Right lobe of liver (tissue), 6 donors: ENCODE measurements at regions not wholly inside any gene's neighbourhood (a gene's known extent, or its start where the extent isn't known, plus 50 kb on each side); places are given as distances from the start of the nearest gene placed in this dataset.

Source experiments
- ATAC-seq, 4 donors: fragments of 200-7000 bp; cut with Tn5 transposase; one replicate each; pipeline ENCODE4 v1.9.1; 2020; ENCODE audit warnings: mild to moderate bottlenecking in 4 of 4, moderate library complexity in 4 of 4
- DNase-seq, 3 donors: peaks; one replicate each; pipeline ENCODE4 v3.0.0-alpha.2; 2020
- H3K27ac ChIP-seq, 3 donors: fragments of 200-600 bp; one replicate each; pipeline ENCODE4 v1.8.0; 2022
- H3K27me3 ChIP-seq, 2 donors: fragments of 200-600 bp; one replicate each; pipeline ENCODE4 v1.8.0; 2022
- H3K36me3 ChIP-seq, 4 donors: fragments of 200-600 bp; sonication (generic) in 1 of 4; one replicate each; pipeline versions ENCODE4 v1.5.1 to v1.8.0; 2017 to 2022; ENCODE audit warnings: control low read depth in 1 of 4
- H3K4me1 ChIP-seq, 4 donors: fragments of 200-600 bp; sonication (generic) in 1 of 4; one replicate each; pipeline versions ENCODE4 v1.5.1 to v1.8.0; 2017 to 2022; ENCODE audit warnings: control low read depth in 1 of 4
- H3K4me3 ChIP-seq, 3 donors: fragments of 200-600 bp; one replicate each; pipeline ENCODE4 v1.8.0; 2022
- H3K9me3 ChIP-seq, 4 donors: fragments of 200-600 bp; sonication (generic) in 1 of 4; one replicate each; pipeline versions ENCODE4 v1.5.1 to v1.8.0; 2017 to 2022; ENCODE audit warnings: control low read depth in 1 of 4
- POLR2A ChIP-seq: fragments of 450-650 bp; IDR thresholded peaks from one replicate; pipeline ENCODE4 v1.6.1; 2017; ENCODE audit warnings: antibody characterized with exemption, mild to moderate bottlenecking
- WGBS: methylation state at CpG from one replicate; pipeline ENCODE4 v1.1.6; 2018; ENCODE audit warnings: low coverage, low lambda C conversion rate; ENCODE audit not compliant: insufficient coverage; ENCODE audit errors: missing lambda C conversion rate; 5-methylcytosine and 5-hydroxymethylcytosine counted together
- intact Hi-C, 2 donors: fragments of 100-400 bp; cut with DNase I; formaldehyde crosslinking; loops; one replicate each; pipeline versions ENCODE4 v1.11.2 to v1.14.1; 2022
- TF ChIP-seq, protein P1 (sequence below), 4 donors: fragments of 200-600 bp in 3 of 4; fragments of 450-650 bp in 1 of 4; IDR thresholded peaks; one replicate each; pipeline versions ENCODE4 v1.5.1 to v1.8.0; 2016 to 2022; ENCODE audit warnings: antibody characterized with exemption in 4 of 4, mild to moderate bottlenecking in 2 of 4
- donor health status: DM: no; HTN: yes; CAD: no.
- donor health status: DM: no; HTN: no; CAD: no.
- donor health status: DM: no; HTN: no; CAD: no.
- donor health status: DM: no; HTN: yes; CAD: no.
- donor health status: DM: no; HTN: yes; CAD: no.

DNA sequence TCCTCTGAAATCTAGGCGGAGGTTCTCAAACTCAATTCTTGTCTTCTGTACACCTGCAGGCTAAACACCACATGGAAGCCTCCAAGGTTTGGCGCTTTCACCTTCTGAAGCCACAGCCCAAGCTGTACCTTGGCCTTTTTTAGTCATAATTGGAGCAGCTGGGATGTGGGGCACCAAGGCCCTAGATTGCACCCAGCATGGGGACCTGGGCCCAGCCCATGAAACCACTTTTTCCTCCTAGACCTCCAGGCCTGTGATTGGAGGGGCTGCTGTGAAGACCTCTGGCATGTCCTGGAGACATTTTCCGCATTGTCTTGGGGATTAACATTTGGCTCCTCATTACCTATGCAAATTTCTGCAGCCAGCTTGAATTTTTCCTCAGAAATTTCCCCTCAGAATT is 181.0 kb downstream of the TYW3 start:
- H3K9me3 ChIP-seq, result no peaks in the 10 kb centered on the region
- ATAC-seq (no peak), DNase-seq (no peak)
- intact Hi-C loops, result no loop called here
- H3K4me3 ChIP-seq, result no peak overlapping the region
- WGBS, result 72% methylated on average over 3 of the region's 3 CpGs
- H3K27ac ChIP-seq, result no peak overlapping the region
- TF ChIP-seq, protein P1, sequence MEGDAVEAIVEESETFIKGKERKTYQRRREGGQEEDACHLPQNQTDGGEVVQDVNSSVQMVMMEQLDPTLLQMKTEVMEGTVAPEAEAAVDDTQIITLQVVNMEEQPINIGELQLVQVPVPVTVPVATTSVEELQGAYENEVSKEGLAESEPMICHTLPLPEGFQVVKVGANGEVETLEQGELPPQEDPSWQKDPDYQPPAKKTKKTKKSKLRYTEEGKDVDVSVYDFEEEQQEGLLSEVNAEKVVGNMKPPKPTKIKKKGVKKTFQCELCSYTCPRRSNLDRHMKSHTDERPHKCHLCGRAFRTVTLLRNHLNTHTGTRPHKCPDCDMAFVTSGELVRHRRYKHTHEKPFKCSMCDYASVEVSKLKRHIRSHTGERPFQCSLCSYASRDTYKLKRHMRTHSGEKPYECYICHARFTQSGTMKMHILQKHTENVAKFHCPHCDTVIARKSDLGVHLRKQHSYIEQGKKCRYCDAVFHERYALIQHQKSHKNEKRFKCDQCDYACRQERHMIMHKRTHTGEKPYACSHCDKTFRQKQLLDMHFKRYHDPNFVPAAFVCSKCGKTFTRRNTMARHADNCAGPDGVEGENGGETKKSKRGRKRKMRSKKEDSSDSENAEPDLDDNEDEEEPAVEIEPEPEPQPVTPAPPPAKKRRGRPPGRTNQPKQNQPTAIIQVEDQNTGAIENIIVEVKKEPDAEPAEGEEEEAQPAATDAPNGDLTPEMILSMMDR (IDR thresholded peaks at IDR 0.05), result no peak
- no peak for TF ChIP-seq POLR2A
- no peaks in the 10 kb centered on the region for H3K36me3 ChIP-seq
- no peaks in the 10 kb centered on the region for H3K4me1 ChIP-seq
- no peaks in the 10 kb centered on the region for H3K27me3 ChIP-seq

- Histone ChIP-seq H3K4me1 (no peaks in the 10 kb centered on the region), H3K9me3 (no peaks in the 10 kb centered on the region), H3K27me3 (no peaks in the 10 kb centered on the region), H3K4me3 (no peak overlapping the region), H3K36me3 (no peaks in the 10 kb centered on the region), H3K27ac (no peak overlapping the region)
- ATAC-seq (peak in 1 of 4 donors; percentile 44), DNase-seq (no peak)
- intact Hi-C loops, result no loop called here
- TF ChIP-seq, protein P1 (IDR thresholded peaks at IDR 0.05), result no peak
- TF ChIP-seq POLR2A, result no peak
- 34% methylated on average over 2 of the region's 2 CpGs for WGBS
Measured at GRCh38 chr1:74933500-74933899, 200.5 kb downstream of the TYW3 start.

- H3K27me3 ChIP-seq, result no peaks in the 10 kb centered on the region
- no peak overlapping the region for H3K27ac ChIP-seq
- no peak overlapping the region for H3K4me3 ChIP-seq
- H3K4me1 ChIP-seq, result no peaks in the 10 kb centered on the region
- no peaks in the 10 kb centered on the region for H3K9me3 ChIP-seq
- ATAC-seq (no peak), DNase-seq (no peak)
- 83% methylated on average over 1 of the region's 1 CpG for WGBS
- TF ChIP-seq, protein P1 (IDR thresholded peaks at IDR 0.05), result no peak
- no peak for TF ChIP-seq POLR2A
- H3K36me3 ChIP-seq, result no peaks in the 10 kb centered on the region
- intact Hi-C loops, result no loop called here
Measured at GRCh38 chr1:74935446-74935845, 198.7 kb upstream of the LHX8 start.

DNA sequence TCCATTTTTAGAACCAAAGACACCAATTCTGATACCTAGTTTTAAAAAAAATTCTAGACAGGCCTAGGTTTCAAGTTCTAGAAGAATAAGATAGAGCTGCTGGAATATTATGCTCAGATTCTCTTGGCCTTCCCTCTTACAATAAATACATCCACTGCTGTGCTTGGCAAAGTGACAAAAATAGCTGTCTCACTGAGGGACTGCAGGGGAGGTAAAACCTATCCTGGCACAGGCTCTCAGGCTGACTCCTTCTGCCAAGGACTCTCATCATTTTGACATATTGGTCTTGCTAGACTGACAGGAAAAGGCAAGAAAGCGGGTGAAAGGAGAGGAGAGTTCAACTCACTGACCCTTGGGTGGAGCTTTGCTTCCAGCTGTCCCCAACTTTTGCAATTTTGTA is 197.0 kb upstream of the LHX8 start:
- DNase-seq (no peak), ATAC-seq (no peak)
- TF ChIP-seq, protein P1 (IDR thresholded peaks at IDR 0.05), result no peak
- no peak for TF ChIP-seq POLR2A
- Histone ChIP-seq H3K4me1 (no peaks in the 10 kb centered on the region), H3K9me3 (no peaks in the 10 kb centered on the region), H3K27me3 (no peaks in the 10 kb centered on the region), H3K36me3 (no peaks in the 10 kb centered on the region), H3K4me3 (no peak overlapping the region), H3K27ac (no peak overlapping the region)
- 22% methylated on average over 1 of the region's 1 CpG for WGBS
- intact Hi-C loops, result no loop called here

DNA sequence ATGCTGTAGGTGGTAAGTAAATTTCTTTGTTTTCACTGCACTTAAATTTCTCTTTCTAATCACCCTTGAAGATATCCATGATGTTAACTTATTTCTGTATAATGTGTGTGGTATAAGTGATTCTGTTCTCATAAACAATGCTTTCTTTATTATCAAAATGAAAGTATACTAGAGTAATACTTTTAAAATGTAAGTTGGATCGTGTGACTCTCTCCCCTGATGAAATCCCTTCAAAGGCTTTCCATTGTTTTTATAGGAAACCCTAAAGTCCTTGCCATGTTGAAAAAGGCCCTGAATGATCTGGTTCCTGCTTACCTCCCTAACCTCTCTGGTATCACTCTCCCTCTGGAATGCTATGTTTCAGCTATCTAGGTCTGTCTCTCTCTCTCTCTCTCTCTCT is 191.1 kb upstream of the LHX8 start:
- H3K9me3 ChIP-seq, result no peaks in the 10 kb centered on the region
- DNase-seq (no peak), ATAC-seq (no peak)
- intact Hi-C loops, result no loop called here
- H3K27ac ChIP-seq, result no peak overlapping the region
- 44% methylated on average over 1 of the region's 1 CpG for WGBS
- TF ChIP-seq, protein P1 (IDR thresholded peaks at IDR 0.05), result no peak
- TF ChIP-seq POLR2A, result no peak
- no peaks in the 10 kb centered on the region for H3K27me3 ChIP-seq
- H3K4me3 ChIP-seq, result no peak overlapping the region
- no peaks in the 10 kb centered on the region for H3K4me1 ChIP-seq
- no peaks in the 10 kb centered on the region for H3K36me3 ChIP-seq
